Heart left ventricle (tissue), 16 donors: ENCODE measurements at regions not wholly inside any gene's neighbourhood (a gene's known extent, or its start where the extent isn't known, plus 50 kb on each side); places are given as distances from the start of the nearest gene placed in this dataset.
"Not testable (repeated sequence)": the region's sequence is repeated elsewhere in the genome, so short reads cannot be mapped to it uniquely, and the experiment has no call there.

Experiments
- ATAC-seq, 4 donors: fragments of 200-7000 bp; cut with Tn5 transposase; one replicate each; pipeline ENCODE4 v1.9.1; 2020 to 2022; ENCODE audit warnings: moderate library complexity in 4 of 4, mild to moderate bottlenecking in 3 of 4, moderate number of reproducible peaks in 1 of 4
- DNase-seq, 5 donors: peaks; one replicate each; pipeline ENCODE4 v3.0.0-alpha.2; 2020
- H3K27ac ChIP-seq, 12 donors: fragments of 200-600 bp; sonication (generic) in 4 of 12; one replicate each; pipeline versions ENCODE4 v1.5.0 to v1.8.0; 2016 to 2022; ENCODE audit warnings: mild to moderate bottlenecking in 2 of 12
- H3K27me3 ChIP-seq, 9 donors: fragments of 200-600 bp; sonication (generic) in 2 of 9; one replicate each; pipeline versions ENCODE4 v1.5.1 to v1.8.0; 2016 to 2022; ENCODE audit warnings: mild to moderate bottlenecking in 3 of 9
- H3K36me3 ChIP-seq, 9 donors: fragments of 200-600 bp; sonication (generic) in 2 of 9; one replicate each; pipeline versions ENCODE4 v1.5.0 to v1.8.0; 2018 to 2022; ENCODE audit warnings: mild to moderate bottlenecking in 2 of 9
- H3K4me1 ChIP-seq, 12 donors: fragments of 200-600 bp; sonication (generic) in 4 of 12; one replicate each; pipeline versions ENCODE4 v1.5.0 to v1.8.0; 2016 to 2022; ENCODE audit warnings: mild to moderate bottlenecking in 3 of 12
- H3K4me3 ChIP-seq, 12 donors: fragments of 200-600 bp; sonication (generic) in 4 of 12; one replicate each; pipeline versions ENCODE4 v1.5.0 to v1.8.0; 2017 to 2022; ENCODE audit warnings: mild to moderate bottlenecking in 9 of 12, moderate library complexity in 4 of 12
- H3K9me3 ChIP-seq, 12 donors: fragments of 200-600 bp; sonication (generic) in 4 of 12; one replicate each; pipeline versions ENCODE4 v1.5.0 to v1.8.0; 2016 to 2022; ENCODE audit warnings: mild to moderate bottlenecking in 1 of 12
- WGBS, 4 donors: extraction: QIAGEN DNeasy Blood & Tissue Kit in 2 of 4; methylation state at CpG; one replicate each; pipeline versions ENCODE4 v1.1.5 to v1.1.7; 2013 to 2018; 5-methylcytosine and 5-hydroxymethylcytosine counted together
- intact Hi-C, 10 donors: fragments of 100-400 bp; cut with DNase I; formaldehyde crosslinking; loops; one replicate each; pipeline versions ENCODE4 v1.11.1 to v1.14.2; 2022
- donor health status: ischemic (EF 13 %, LVEDD 7.1; RV severe dilation, severe dysfunction).
- donor health status: healthy with polysubstance abuse.
- donor health status: DM: no; HTN: yes; CAD: no.
- donor health status: DM: no; HTN: no; CAD: no.
- donor health status: ischemic (EF 25% LVEDD 6.9; RV normal size, moderate dysfunction).
- donor health status: ischemic (EF 25% LVEDD 5.7; RV mildly dilated, moderate dysfunction).
- donor health status: healthy.
- donor health status: DM: yes; HTN: yes; CAD: no.
- donor health status: ischemic (EF 35%, LVEDD 5.7; RV mildly dilated, moderate dysfunction).
- donor health status: nonischemic (EF 11% LVEDD 7.7; RV severe dilation, severe dysfunction).
- donor health status: DM: yes; HTN: yes; CAD: no.
- donor health status: PGD.
- donor health status: ischemic (EF 29% LVEDD 5.4; RV normal size, mild dysfunction).
- donor health status: nonischemic (EF 23%, LVEDD 6.1; RV moderate dilation, normal function).

- H3K27me3 ChIP-seq, DNase-seq, H3K4me3 ChIP-seq, H3K4me1 ChIP-seq, H3K36me3 ChIP-seq, ATAC-seq, H3K9me3 ChIP-seq, intact Hi-C loops, H3K27ac ChIP-seq: not testable (repeated sequence)
- WGBS, 4 donors, result 92 to 100% methylated on average over 1 to 2 of the region's 5 CpGs; no CpG with 5 or more reads in 2 of the 4 donors
Measured at GRCh38 chr9:38886076-38886475, 166.1 kb upstream of the FAM240B start.

- H3K4me1 ChIP-seq, H3K9me3 ChIP-seq, H3K4me3 ChIP-seq, H3K36me3 ChIP-seq, intact Hi-C loops, DNase-seq, H3K27me3 ChIP-seq, H3K27ac ChIP-seq, ATAC-seq: not testable (repeated sequence)
- 42 to 61% (median 51%) methylated on average over 5 to 7 of the region's 7 CpGs for WGBS, 4 donors
Measured at GRCh38 chr9:38875616-38876015, 155.7 kb upstream of the FAM240B start.

- H3K9me3 ChIP-seq, intact Hi-C loops, ATAC-seq, DNase-seq, H3K4me3 ChIP-seq, H3K36me3 ChIP-seq, H3K4me1 ChIP-seq, H3K27me3 ChIP-seq, H3K27ac ChIP-seq: not testable (repeated sequence)
- 42% methylated on average over 2 of the region's 5 CpGs; no CpG with 5 or more reads in 3 of the 4 donors for WGBS, 4 donors
Measured at GRCh38 chr9:38871282-38871940, 151.5 kb upstream of the FAM240B start.

- H3K27me3 ChIP-seq, intact Hi-C loops, H3K9me3 ChIP-seq, ATAC-seq, H3K4me3 ChIP-seq, DNase-seq, H3K27ac ChIP-seq, H3K4me1 ChIP-seq, H3K36me3 ChIP-seq: not testable (repeated sequence)
- WGBS, 4 donors, result no CpG with 5 or more reads among the region's 1 CpG
Measured at GRCh38 chr9:38859827-38860226, 139.9 kb upstream of the FAM240B start.

GRCh38 chr9:38848966-38849365, 129.0 kb upstream of the FAM240B start:
- H3K27ac ChIP-seq, H3K9me3 ChIP-seq, DNase-seq, H3K4me3 ChIP-seq, ATAC-seq, H3K27me3 ChIP-seq, H3K4me1 ChIP-seq, H3K36me3 ChIP-seq, intact Hi-C loops: not testable (repeated sequence)
- WGBS, 4 donors, result no CpG with 5 or more reads among the region's 10 CpGs

- H3K4me3 ChIP-seq, H3K9me3 ChIP-seq, H3K36me3 ChIP-seq, H3K27me3 ChIP-seq, H3K4me1 ChIP-seq, H3K27ac ChIP-seq, intact Hi-C loops, ATAC-seq, DNase-seq: not testable (repeated sequence)
- 86 to 95% methylated on average over 1 to 2 of the region's 3 CpGs; no CpG with 5 or more reads in 2 of the 4 donors for WGBS, 4 donors
Measured at GRCh38 chr9:38840213-38840612, 120.3 kb upstream of the FAM240B start.

GRCh38 chr9:38833706-38834105, 113.8 kb upstream of the FAM240B start:
- DNase-seq, H3K9me3 ChIP-seq, H3K36me3 ChIP-seq, ATAC-seq, H3K4me3 ChIP-seq, H3K27me3 ChIP-seq, H3K4me1 ChIP-seq, intact Hi-C loops, H3K27ac ChIP-seq: not testable (repeated sequence)
- 40 to 89% (median 79%) methylated on average over 1 of the region's 3 CpGs; no CpG with 5 or more reads in 1 of the 4 donors for WGBS, 4 donors

GRCh38 chr9:38813855-38814254, 93.9 kb upstream of the FAM240B start:
- not testable (repeated sequence) for DNase-seq, H3K4me3 ChIP-seq
- 75 to 86% (median 82%) methylated on average over 3 to 6 of the region's 6 CpGs for WGBS, 4 donors

GRCh38 chr9:38807919-38808459, 88.1 kb upstream of the FAM240B start:
- H3K4me3 ChIP-seq, ATAC-seq, intact Hi-C loops, H3K9me3 ChIP-seq, H3K27me3 ChIP-seq, H3K36me3 ChIP-seq, H3K27ac ChIP-seq, H3K4me1 ChIP-seq, DNase-seq: not testable (repeated sequence)
- 68 to 93% (median 84%) methylated on average over 1 to 4 of the region's 6 CpGs for WGBS, 4 donors

More at GRCh38 chr9:38813855-38814254, 93.9 kb upstream of the FAM240B start:
- H3K9me3 ChIP-seq, H3K4me1 ChIP-seq, ATAC-seq, H3K36me3 ChIP-seq, intact Hi-C loops, H3K27me3 ChIP-seq, H3K27ac ChIP-seq: not testable (repeated sequence)
